ENCODE measurements at regions not wholly inside any gene's neighbourhood (a gene's known extent, or its start where the extent isn't known, plus 50 kb on each side); places are given as distances from the start of the nearest gene placed in this dataset.

GRCh38 chr6:91387290-91388059 lies 800.6 kb upstream of the MAP3K7 start:
- TF ChIP-seq POLR2A (IDR thresholded peaks at IDR 0.05; ENCODE audit: low read depth, low read length) (no peak), JUND (IDR thresholded peaks at IDR 0.05; ENCODE audit: low read depth, low read length) (no peak), E2F8 (IDR thresholded peaks at IDR 0.05; ENCODE audit: low read depth, partially characterized antibody) (no peak), CTCF (IDR thresholded peaks at IDR 0.05 in 2 of 3, conservative IDR thresholded peaks at IDR 0.05 in 1 of 3; ENCODE audit: control insufficient read depth in 2 of 3, extremely low read depth in 1 of 3, insufficient read depth in 1 of 3, low read depth in 3 of 3, low read length in 3 of 3) (no peak), REST (IDR thresholded peaks at IDR 0.05; ENCODE audit: low read depth, low read length) (no peak), EZH2 (IDR thresholded peaks at IDR 0.05; ENCODE audit: borderline replicate concordance, control insufficient read depth, low read depth, low read length) (no peak), KAT2A (conservative IDR thresholded peaks at IDR 0.05; ENCODE audit: control insufficient read depth, low read depth, low read length) (no peak), E4F1 (IDR thresholded peaks at IDR 0.05; ENCODE audit: borderline replicate concordance, partially characterized antibody) (no peak), PAX5 (IDR thresholded peaks at IDR 0.05; ENCODE audit: borderline replicate concordance, low read depth, low read length) (no peak), SIX5 (IDR thresholded peaks at IDR 0.05; ENCODE audit: low read depth, low read length, severe bottlenecking) (no peak)

All from GM12878 (cell line).